ENCODE measurements at regions not wholly inside any gene's neighbourhood (a gene's known extent, or its start where the extent isn't known, plus 50 kb on each side); places are given as distances from the start of the nearest gene placed in this dataset.
"Not testable (repeated sequence)": the region's sequence is repeated elsewhere in the genome, so short reads cannot be mapped to it uniquely, and the experiment has no call there.

GRCh38 chr12:17855548-17855947, 234.4 kb downstream of the RERGL start:
- not testable (repeated sequence) for H3K27me3 ChIP-seq, H3K4me3 ChIP-seq, DNase-seq, H3K9me3 ChIP-seq, H3K36me3 ChIP-seq

DNA sequence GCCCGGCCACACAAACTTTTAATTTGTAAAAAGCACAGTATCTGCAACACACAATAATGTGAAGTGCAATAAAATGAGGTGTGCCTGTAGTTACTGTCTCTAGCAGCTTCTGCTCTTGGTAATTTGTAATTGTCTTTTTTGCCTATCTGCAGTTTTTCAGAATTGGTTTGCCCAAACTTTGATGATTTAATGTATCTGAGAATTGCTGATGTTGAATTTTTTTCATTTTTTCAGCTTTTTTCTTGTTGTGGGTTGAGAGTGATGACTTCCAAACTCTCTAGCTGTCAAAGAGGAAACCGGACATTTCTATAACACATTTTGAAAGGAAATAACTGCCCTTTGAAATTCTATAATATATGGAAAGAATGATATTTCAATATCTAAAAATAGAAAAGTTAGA, 236.9 kb downstream of the RERGL start:
- no peaks in the 10 kb centered on the region for H3K36me3 ChIP-seq
- DNase-seq = no peak
- no peak overlapping the region for H3K4me3 ChIP-seq
- H3K27me3 ChIP-seq = no peaks in the 10 kb centered on the region
- no peaks in the 10 kb centered on the region for H3K9me3 ChIP-seq

DNA sequence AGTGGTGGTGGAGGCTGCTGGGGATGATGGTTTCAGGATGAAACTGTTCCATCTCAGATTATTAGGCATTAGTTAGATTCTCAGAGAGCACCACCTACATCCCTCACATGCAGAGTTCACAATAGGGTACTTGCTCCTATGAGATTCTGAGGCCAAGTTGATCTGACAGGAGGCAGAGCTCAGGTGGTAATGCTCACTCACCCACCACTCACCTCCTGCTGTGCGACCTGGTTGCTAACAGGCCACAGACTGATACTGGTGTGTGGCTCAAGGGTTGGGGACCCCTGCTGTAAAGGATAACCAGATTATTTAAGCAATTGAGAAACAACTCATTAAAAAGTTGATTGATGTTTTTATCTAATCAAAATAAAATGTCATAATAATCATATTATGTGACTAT, 248.5 kb downstream of the RERGL start:
- H3K9me3 ChIP-seq = no peaks in the 10 kb centered on the region
- no peak for DNase-seq
- H3K36me3 ChIP-seq = no peaks in the 10 kb centered on the region
- no peaks in the 10 kb centered on the region for H3K27me3 ChIP-seq
- H3K4me3 ChIP-seq = no peak overlapping the region

DNA sequence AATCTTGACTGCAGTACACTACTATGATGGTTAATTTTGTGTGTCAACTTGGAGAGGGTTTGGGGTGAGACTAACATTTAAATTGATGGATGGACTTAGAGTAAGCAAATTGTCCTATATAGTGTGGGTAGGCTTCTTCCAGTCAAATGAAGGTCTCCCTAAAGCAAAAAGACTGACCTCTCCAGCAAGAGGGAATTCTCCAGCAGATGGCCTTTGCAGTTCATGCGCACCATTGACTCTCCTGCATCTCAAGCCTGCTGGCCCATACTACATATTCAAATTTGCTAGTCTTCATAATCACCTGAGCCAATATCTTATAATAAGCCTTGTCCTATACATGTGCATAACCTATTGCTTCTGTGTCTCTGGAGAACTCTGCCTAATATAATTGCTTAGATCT, 260.2 kb downstream of the RERGL start:
- no peaks in the 10 kb centered on the region for H3K9me3 ChIP-seq
- no peak for DNase-seq
- H3K4me3 ChIP-seq = no peak overlapping the region
- no peaks in the 10 kb centered on the region for H3K36me3 ChIP-seq
- peaks cover 2% of the 10 kb centered on the region; the same call in 1 of the 2 replicates for H3K27me3 ChIP-seq

GRCh38 chr12:17818931-17819330, 271.1 kb downstream of the RERGL start:
- H3K36me3 ChIP-seq = no peaks in the 10 kb centered on the region
- H3K27me3 ChIP-seq = no peaks in the 10 kb centered on the region
- H3K9me3 ChIP-seq = no peaks in the 10 kb centered on the region
- H3K4me3 ChIP-seq = no peak overlapping the region
- DNase-seq = no peak

GRCh38 chr12:17810399-17810798, 279.6 kb downstream of the RERGL start:
- Histone ChIP-seq H3K9me3 (no peaks in the 10 kb centered on the region), H3K4me3 (no peak overlapping the region), H3K36me3 (no peaks in the 10 kb centered on the region), H3K27me3 (no peaks in the 10 kb centered on the region)
- DNase-seq = no peak

DNA sequence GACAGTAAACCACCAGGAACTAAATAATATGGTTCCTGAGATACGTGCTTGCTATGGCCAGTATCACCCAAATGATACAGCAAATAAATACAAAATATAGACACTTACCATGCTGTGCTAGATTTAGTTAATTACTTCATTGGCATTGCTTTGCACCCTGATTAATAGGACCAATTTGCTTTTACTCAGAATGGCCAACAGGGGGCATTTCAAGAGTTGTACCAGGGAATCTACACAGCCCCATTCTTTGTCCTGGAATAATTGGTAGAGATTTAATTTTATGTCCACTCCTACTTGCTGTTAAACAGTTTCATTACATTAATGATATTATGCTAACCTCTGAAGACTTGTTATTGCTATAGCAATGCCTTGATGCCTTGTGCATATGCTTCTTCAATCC, 280.8 kb downstream of the RERGL start:
- no peak for DNase-seq
- H3K36me3 ChIP-seq = no peaks in the 10 kb centered on the region
- H3K9me3 ChIP-seq = no peaks in the 10 kb centered on the region
- H3K27me3 ChIP-seq = no peaks in the 10 kb centered on the region
- no peak overlapping the region for H3K4me3 ChIP-seq

GRCh38 chr12:17802657-17803641, 287.0 kb downstream of the RERGL start:
- Histone ChIP-seq H3K27me3 (no peaks in the 10 kb centered on the region), H3K36me3 (no peaks in the 10 kb centered on the region), H3K4me3 (no peak overlapping the region), H3K9me3 (no peaks in the 10 kb centered on the region)
- DNase-seq = no peak

- Histone ChIP-seq H3K4me3 (no peak overlapping the region), H3K27me3 (no peaks in the 10 kb centered on the region), H3K36me3 (no peaks in the 10 kb centered on the region)
Measured at GRCh38 chr12:17793854-17794253, 296.1 kb downstream of the RERGL start.

DNA sequence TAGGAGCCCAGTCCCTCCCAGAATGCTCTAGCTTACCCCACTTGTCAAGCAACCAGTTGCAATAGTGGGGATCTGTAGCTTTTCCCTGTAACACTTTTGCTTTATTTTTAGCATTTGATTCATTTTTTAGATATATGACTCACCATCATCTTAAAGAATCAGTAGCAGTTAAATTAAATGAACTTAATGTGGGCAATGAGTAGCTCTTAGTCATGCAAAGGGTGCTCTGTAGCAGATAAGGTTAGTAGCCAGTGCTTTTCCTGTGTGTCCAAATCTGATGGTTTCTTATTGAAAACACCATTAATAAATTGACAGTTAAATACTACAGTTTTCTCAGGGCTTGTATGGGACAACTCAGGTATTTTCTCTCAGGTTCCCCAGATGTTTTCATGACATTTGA, 311.8 kb downstream of the RERGL start:
- no peak for DNase-seq
- Histone ChIP-seq H3K4me3 (no peak overlapping the region), H3K9me3 (no peaks in the 10 kb centered on the region), H3K27me3 (0 out of 2 replicates have a peak, but pooled peaks cover 2% of the 10 kb centered on the region), H3K36me3 (no peaks in the 10 kb centered on the region)

More at GRCh38 chr12:17793854-17794253, 296.1 kb downstream of the RERGL start:
- DNase-seq = no peak
- no peaks in the 10 kb centered on the region for H3K9me3 ChIP-seq

DNA sequence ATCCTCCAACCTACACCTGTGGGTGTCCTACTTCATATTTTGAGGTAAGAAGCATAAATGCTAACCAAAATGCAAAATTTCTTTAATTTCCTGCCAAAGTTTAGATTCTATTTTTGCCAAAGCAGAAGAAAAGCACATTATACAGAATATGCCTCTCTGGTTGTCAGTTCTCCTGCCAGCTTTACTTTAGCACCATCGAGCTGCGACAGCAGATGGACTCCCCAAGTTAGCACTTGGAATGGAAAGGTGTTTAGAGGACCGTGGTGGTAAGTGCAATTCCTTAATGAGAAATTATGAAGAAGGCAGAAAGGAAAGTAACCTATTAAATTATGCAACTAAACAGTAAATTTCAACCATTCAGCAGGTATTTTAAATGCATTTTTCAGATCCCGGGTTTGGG, 326.6 kb downstream of the RERGL start:
- H3K27me3 ChIP-seq = no peaks in the 10 kb centered on the region
- no peaks in the 10 kb centered on the region for H3K9me3 ChIP-seq
- no peak overlapping the region for H3K4me3 ChIP-seq
- DNase-seq = no peak
- H3K36me3 ChIP-seq = no peaks in the 10 kb centered on the region

- no peak overlapping the region for H3K4me3 ChIP-seq
- no peak for DNase-seq
- no peaks in the 10 kb centered on the region for H3K27me3 ChIP-seq
Measured at GRCh38 chr12:17759982-17760381, 330.0 kb downstream of the RERGL start.

More at GRCh38 chr12:17759982-17760381, 330.0 kb downstream of the RERGL start:
- Histone ChIP-seq H3K36me3 (no peaks in the 10 kb centered on the region), H3K9me3 (no peaks in the 10 kb centered on the region)

All from MG63 (cell line).